ENCODE measurements at regions not wholly inside any gene's neighbourhood (a gene's known extent, or its start where the extent isn't known, plus 50 kb on each side); places are given as distances from the start of the nearest gene placed in this dataset.

GRCh38 chr3:95655363-95655986, 1158.9 kb upstream of the EPHA6 start:
- TF ChIP-seq CTCF (IDR thresholded peaks at IDR 0.05; ENCODE audit: low read depth, low read length, poor library complexity, severe bottlenecking) = no peak
- no peak for TF ChIP-seq EZH2phosphoT487 (IDR thresholded peaks at IDR 0.05; ENCODE audit: borderline replicate concordance, low read length)

GRCh38 chr3:95670765-95671164, 1143.6 kb upstream of the EPHA6 start:
- H3K9me2 ChIP-seq (replicated peaks; ENCODE audit: control insufficient read depth, low read length) = no peaks in the 10 kb centered on the region
- H3K79me2 ChIP-seq (ENCODE audit: control insufficient read depth, low read length) = no peaks in the 10 kb centered on the region
- TF ChIP-seq EZH2phosphoT487 (IDR thresholded peaks at IDR 0.05; ENCODE audit: borderline replicate concordance, low read length) (no peak), CTCF (IDR thresholded peaks at IDR 0.05; ENCODE audit: low read depth, low read length, poor library complexity, severe bottlenecking) (no peak)
- H3K9me3 ChIP-seq (ENCODE audit: control insufficient read depth, insufficient read depth, low read length) = no peaks in the 10 kb centered on the region
- H4K20me1 ChIP-seq (ENCODE audit: control insufficient read depth, insufficient read depth, low read depth, low read length) = no peaks in the 10 kb centered on the region
- no peak overlapping the region for H3K27ac ChIP-seq (ENCODE audit: low read depth, low read length)
- no peaks in the 10 kb centered on the region for H3K36me3 ChIP-seq (ENCODE audit: control insufficient read depth, low read length)
- no peaks in the 10 kb centered on the region for H3K27me3 ChIP-seq (ENCODE audit: control insufficient read depth, low read length)
- H3K4me2 ChIP-seq (ENCODE audit: low read length) = no peak overlapping the region
- H3K4me1 ChIP-seq (ENCODE audit: control insufficient read depth, low read length) = no peaks in the 10 kb centered on the region
- no peak overlapping the region for H3K4me3 ChIP-seq (ENCODE audit: low read length)
- no peaks in the 10 kb centered on the region for H3F3A ChIP-seq (ENCODE audit: control insufficient read depth, insufficient read depth)

More at GRCh38 chr3:95655363-95655986, 1158.9 kb upstream of the EPHA6 start:
- Histone ChIP-seq H3K4me2 (ENCODE audit: low read length) (no peak overlapping the region), H3K9me3 (ENCODE audit: control insufficient read depth, insufficient read depth, low read length) (no peaks in the 10 kb centered on the region), H3F3A (ENCODE audit: control insufficient read depth, insufficient read depth) (no peaks in the 10 kb centered on the region), H3K27me3 (ENCODE audit: control insufficient read depth, low read length) (no peaks in the 10 kb centered on the region), H3K36me3 (ENCODE audit: control insufficient read depth, low read length) (no peaks in the 10 kb centered on the region), H3K4me1 (ENCODE audit: control insufficient read depth, low read length) (no peaks in the 10 kb centered on the region), H3K79me2 (ENCODE audit: control insufficient read depth, low read length) (no peaks in the 10 kb centered on the region), H3K4me3 (ENCODE audit: low read length) (no peak overlapping the region), H3K27ac (ENCODE audit: low read depth, low read length) (no peak overlapping the region), H3K9me2 (replicated peaks; ENCODE audit: control insufficient read depth, low read length) (no peaks in the 10 kb centered on the region), H4K20me1 (ENCODE audit: control insufficient read depth, insufficient read depth, low read depth, low read length) (no peaks in the 10 kb centered on the region)

GRCh38 chr3:95673215-95673614, 1141.2 kb upstream of the EPHA6 start:
- no peaks in the 10 kb centered on the region for H3K36me3 ChIP-seq (ENCODE audit: control insufficient read depth, low read length)
- no peak overlapping the region for H3K4me3 ChIP-seq (ENCODE audit: low read length)
- no peaks in the 10 kb centered on the region for H3K27me3 ChIP-seq (ENCODE audit: control insufficient read depth, low read length)
- no peak overlapping the region for H3K4me2 ChIP-seq (ENCODE audit: low read length)
- H3K9me3 ChIP-seq (ENCODE audit: control insufficient read depth, insufficient read depth, low read length) = no peaks in the 10 kb centered on the region
- H3K27ac ChIP-seq (ENCODE audit: low read depth, low read length) = no peak overlapping the region
- H3K4me1 ChIP-seq (ENCODE audit: control insufficient read depth, low read length) = no peaks in the 10 kb centered on the region
- no peaks in the 10 kb centered on the region for H3K79me2 ChIP-seq (ENCODE audit: control insufficient read depth, low read length)
- no peaks in the 10 kb centered on the region for H3F3A ChIP-seq (ENCODE audit: control insufficient read depth, insufficient read depth)
- no peaks in the 10 kb centered on the region for H3K9me2 ChIP-seq (replicated peaks; ENCODE audit: control insufficient read depth, low read length)
- H4K20me1 ChIP-seq (ENCODE audit: control insufficient read depth, insufficient read depth, low read depth, low read length) = no peaks in the 10 kb centered on the region
- TF ChIP-seq CTCF (IDR thresholded peaks at IDR 0.05; ENCODE audit: low read depth, low read length, poor library complexity, severe bottlenecking) = no peak
- TF ChIP-seq EZH2phosphoT487 (IDR thresholded peaks at IDR 0.05; ENCODE audit: borderline replicate concordance, low read length) = no peak

Measured in DOHH2 (cell line).